ENCODE measurements at regions not wholly inside any gene's neighbourhood (a gene's known extent, or its start where the extent isn't known, plus 50 kb on each side); places are given as distances from the start of the nearest gene placed in this dataset.

- no peak for TF ChIP-seq CTCF (IDR thresholded peaks at IDR 0.05; ENCODE audit: borderline replicate concordance, extremely low read depth, low read length, poor library complexity, severe bottlenecking)
- TF ChIP-seq EZH2 (IDR thresholded peaks at IDR 0.05; ENCODE audit: borderline replicate concordance, low read depth, low read length, severe bottlenecking) = no peak
These were observed 80.8 kb upstream of the ACSL1 start for GRCh38 chr4:184906480-184907097.

Measured in DND-41 (cell line).